Esophagus muscularis mucosa (tissue), 3 donors: ENCODE measurements at regions not wholly inside any gene's neighbourhood (a gene's known extent, or its start where the extent isn't known, plus 50 kb on each side); places are given as distances from the start of the nearest gene placed in this dataset.

Experiments
- POLR2A ChIP-seq: fragments of 450-650 bp; IDR thresholded peaks from one replicate; pipeline ENCODE4 v1.6.1; 2017; ENCODE audit warnings: antibody characterized with exemption, moderate library complexity, mild to moderate bottlenecking, low read depth
- TF ChIP-seq, protein P1 (sequence below), 3 experiments: fragments of 200-600 bp in 2 of 3; fragments of 450-650 bp in 1 of 3; sonication (generic) in 2 of 3; IDR thresholded peaks; one replicate each; pipeline ENCODE4 v1.5.1; 2017 to 2019; ENCODE audit warnings: antibody characterized with exemption in 3 of 3, mild to moderate bottlenecking in 2 of 3, moderate library complexity in 1 of 3

DNA sequence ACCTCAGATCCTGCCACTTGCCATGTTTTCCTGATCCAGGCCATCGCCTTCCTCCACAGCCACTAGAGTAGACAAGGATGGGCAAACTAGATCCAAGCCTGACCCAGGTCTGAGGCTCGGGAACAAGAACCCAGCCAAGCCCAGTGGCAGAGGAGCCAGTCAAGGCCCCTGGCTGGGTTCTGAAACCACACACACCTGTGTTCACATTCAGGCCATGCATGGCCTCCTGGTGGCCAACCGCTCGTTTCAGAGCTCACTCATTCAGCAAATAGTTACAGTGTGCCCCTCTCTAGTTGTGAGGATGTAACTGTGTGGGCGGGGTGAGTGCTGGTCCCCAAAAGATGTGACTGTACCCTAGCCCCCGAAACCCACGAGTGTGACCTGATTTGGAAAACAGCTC, 337.6 kb downstream of the CTTN start:
- TF ChIP-seq, protein P1, sequence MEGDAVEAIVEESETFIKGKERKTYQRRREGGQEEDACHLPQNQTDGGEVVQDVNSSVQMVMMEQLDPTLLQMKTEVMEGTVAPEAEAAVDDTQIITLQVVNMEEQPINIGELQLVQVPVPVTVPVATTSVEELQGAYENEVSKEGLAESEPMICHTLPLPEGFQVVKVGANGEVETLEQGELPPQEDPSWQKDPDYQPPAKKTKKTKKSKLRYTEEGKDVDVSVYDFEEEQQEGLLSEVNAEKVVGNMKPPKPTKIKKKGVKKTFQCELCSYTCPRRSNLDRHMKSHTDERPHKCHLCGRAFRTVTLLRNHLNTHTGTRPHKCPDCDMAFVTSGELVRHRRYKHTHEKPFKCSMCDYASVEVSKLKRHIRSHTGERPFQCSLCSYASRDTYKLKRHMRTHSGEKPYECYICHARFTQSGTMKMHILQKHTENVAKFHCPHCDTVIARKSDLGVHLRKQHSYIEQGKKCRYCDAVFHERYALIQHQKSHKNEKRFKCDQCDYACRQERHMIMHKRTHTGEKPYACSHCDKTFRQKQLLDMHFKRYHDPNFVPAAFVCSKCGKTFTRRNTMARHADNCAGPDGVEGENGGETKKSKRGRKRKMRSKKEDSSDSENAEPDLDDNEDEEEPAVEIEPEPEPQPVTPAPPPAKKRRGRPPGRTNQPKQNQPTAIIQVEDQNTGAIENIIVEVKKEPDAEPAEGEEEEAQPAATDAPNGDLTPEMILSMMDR (IDR thresholded peaks at IDR 0.05): no peak
- TF ChIP-seq POLR2A: no peak
